Colonic mucosa (tissue), 4 donors: ENCODE measurements at regions not wholly inside any gene's neighbourhood (a gene's known extent, or its start where the extent isn't known, plus 50 kb on each side); places are given as distances from the start of the nearest gene placed in this dataset.

Experiments
- DNase-seq: peaks from one replicate; pipeline ENCODE4 v3.0.0-alpha.2; 2020
- H3K27ac ChIP-seq: fragments of 200-600 bp; one replicate; pipeline ENCODE4 v1.8.0; 2021
- H3K27me3 ChIP-seq: fragments of 200-600 bp; one replicate; pipeline ENCODE4 v1.8.0; 2021
- H3K36me3 ChIP-seq: fragments of 200-600 bp; one replicate; pipeline ENCODE4 v1.8.0; 2021
- H3K4me1 ChIP-seq: fragments of 200-600 bp; one replicate; pipeline ENCODE4 v1.8.0; 2021; ENCODE audit warnings: mild to moderate bottlenecking
- H3K4me3 ChIP-seq: fragments of 200-600 bp; one replicate; pipeline ENCODE4 v1.8.0; 2021
- H3K9ac ChIP-seq, 2 donors: one replicate each; pipeline ENCODE4 v1.7.0; 2013; ENCODE audit warnings: control low read depth in 2 of 2, low read depth in 2 of 2, low read length in 2 of 2
- H3K9me3 ChIP-seq: fragments of 200-600 bp; one replicate; pipeline ENCODE4 v1.8.0; 2021
- intact Hi-C: fragments of 100-400 bp; cut with DNase I; formaldehyde crosslinking; loops from one replicate; pipeline ENCODE4 v1.14.1; 2022
- TF ChIP-seq, protein P1 (sequence below): fragments of 200-600 bp; IDR thresholded peaks from one replicate; pipeline ENCODE4 v1.8.0; 2022; ENCODE audit warnings: antibody characterized with exemption, mild to moderate bottlenecking
- donor health status: healthy.
- donor health status: DM: no; HTN: no; CAD: no.
- donor health status: DM: no; HTN: no; CAD: no.

GRCh38 chr5:117680426-117680825 lies 1105.8 kb upstream of the SEMA6A start:
- intact Hi-C loops, result no loop called here
- Histone ChIP-seq H3K27me3 (no peaks in the 10 kb centered on the region), H3K4me1 (no peaks in the 10 kb centered on the region), H3K9me3 (no peaks in the 10 kb centered on the region), H3K9ac (no peak overlapping the region), H3K27ac (no peak overlapping the region), H3K4me3 (no peak overlapping the region), H3K36me3 (no peaks in the 10 kb centered on the region)
- no peak for DNase-seq
- TF ChIP-seq, protein P1, sequence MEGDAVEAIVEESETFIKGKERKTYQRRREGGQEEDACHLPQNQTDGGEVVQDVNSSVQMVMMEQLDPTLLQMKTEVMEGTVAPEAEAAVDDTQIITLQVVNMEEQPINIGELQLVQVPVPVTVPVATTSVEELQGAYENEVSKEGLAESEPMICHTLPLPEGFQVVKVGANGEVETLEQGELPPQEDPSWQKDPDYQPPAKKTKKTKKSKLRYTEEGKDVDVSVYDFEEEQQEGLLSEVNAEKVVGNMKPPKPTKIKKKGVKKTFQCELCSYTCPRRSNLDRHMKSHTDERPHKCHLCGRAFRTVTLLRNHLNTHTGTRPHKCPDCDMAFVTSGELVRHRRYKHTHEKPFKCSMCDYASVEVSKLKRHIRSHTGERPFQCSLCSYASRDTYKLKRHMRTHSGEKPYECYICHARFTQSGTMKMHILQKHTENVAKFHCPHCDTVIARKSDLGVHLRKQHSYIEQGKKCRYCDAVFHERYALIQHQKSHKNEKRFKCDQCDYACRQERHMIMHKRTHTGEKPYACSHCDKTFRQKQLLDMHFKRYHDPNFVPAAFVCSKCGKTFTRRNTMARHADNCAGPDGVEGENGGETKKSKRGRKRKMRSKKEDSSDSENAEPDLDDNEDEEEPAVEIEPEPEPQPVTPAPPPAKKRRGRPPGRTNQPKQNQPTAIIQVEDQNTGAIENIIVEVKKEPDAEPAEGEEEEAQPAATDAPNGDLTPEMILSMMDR, result no peak

DNA sequence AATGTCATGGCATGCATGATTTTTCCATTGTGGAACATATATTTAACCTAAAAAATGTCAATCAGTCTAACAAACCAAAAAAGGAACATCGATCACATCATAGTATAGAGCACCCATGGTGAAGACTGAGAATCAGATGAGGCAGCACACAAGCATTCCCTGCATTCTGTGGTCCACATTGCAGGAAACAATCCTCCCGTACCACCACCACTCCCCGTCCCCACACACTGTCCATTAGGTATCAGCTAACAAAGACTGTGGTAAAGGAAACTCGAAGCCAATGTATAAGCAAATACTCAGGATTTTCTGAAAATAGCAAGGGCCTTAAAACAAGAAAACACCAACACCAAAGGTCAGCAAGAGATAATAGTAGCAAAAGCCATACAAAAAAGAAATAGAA lies 1104.4 kb upstream of the SEMA6A start:
- TF ChIP-seq, protein P1, result no peak
- intact Hi-C loops, result no loop called here
- H3K27ac ChIP-seq, result no peak overlapping the region

DNA sequence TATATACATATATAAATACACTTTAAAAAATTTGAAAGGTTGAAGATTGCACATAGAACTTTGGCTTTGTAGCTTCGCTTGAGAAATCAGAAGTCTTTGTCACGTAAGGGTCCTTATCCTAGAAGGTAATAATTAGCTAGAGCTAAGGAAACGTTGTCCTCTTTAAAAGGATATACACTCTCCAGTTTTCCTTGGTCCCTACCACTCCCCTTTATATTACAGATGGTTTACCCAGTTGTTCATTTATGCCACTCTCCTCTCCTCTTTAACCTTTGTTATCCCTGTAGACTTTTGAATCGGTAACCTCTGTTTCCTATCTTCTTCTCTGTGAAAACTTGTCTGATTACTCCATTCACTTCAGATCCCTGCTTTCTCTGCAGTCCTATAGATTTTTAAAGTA lies 1101.0 kb upstream of the SEMA6A start:
- H3K9ac ChIP-seq, result no peak overlapping the region
- no peak overlapping the region for H3K27ac ChIP-seq
- no peaks in the 10 kb centered on the region for H3K4me1 ChIP-seq
- H3K4me3 ChIP-seq, result no peak overlapping the region
- no peak for DNase-seq
- intact Hi-C loops, result no loop called here
- H3K27me3 ChIP-seq, result no peaks in the 10 kb centered on the region
- TF ChIP-seq, protein P1, result no peak
- no peaks in the 10 kb centered on the region for H3K9me3 ChIP-seq
- no peaks in the 10 kb centered on the region for H3K36me3 ChIP-seq

More for the DNA sequence above, 1104.4 kb upstream of the SEMA6A start:
- Histone ChIP-seq H3K9ac (no peak overlapping the region), H3K4me1 (no peaks in the 10 kb centered on the region), H3K27me3 (no peaks in the 10 kb centered on the region), H3K4me3 (no peak overlapping the region), H3K9me3 (no peaks in the 10 kb centered on the region), H3K36me3 (no peaks in the 10 kb centered on the region)
- no peak for DNase-seq

DNA sequence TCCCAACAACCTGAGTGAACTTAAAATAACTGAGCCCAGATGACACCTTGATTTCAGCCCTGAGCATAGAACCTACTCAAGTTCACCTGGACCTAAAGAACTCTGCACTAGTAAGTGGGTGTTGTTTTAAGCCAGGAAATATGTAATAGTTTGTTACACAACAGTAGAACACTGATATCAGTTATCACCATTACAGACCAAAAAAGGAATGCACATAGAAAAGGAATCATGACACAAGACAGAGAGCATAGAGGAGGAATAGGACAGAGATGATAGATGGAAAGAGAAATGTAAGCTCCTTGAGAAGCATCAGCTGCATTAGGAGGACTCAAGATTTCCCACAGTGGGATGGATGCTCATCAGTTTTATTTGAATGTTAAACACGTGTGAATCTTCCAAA lies 1096.9 kb upstream of the SEMA6A start:
- DNase-seq, result no peak
- intact Hi-C loops, result no loop called here

GRCh38 chr5:117667105-117667504 lies 1092.5 kb upstream of the SEMA6A start:
- no peak overlapping the region for H3K4me3 ChIP-seq
- H3K27ac ChIP-seq, result no peak overlapping the region
- no peak for DNase-seq
- H3K36me3 ChIP-seq, result no peaks in the 10 kb centered on the region
- H3K9me3 ChIP-seq, result no peaks in the 10 kb centered on the region
- TF ChIP-seq, protein P1, result no peak
- H3K27me3 ChIP-seq, result no peaks in the 10 kb centered on the region
- no peak overlapping the region for H3K9ac ChIP-seq
- H3K4me1 ChIP-seq, result no peaks in the 10 kb centered on the region
- intact Hi-C loops, result no loop called here

More for the DNA sequence above, 1096.9 kb upstream of the SEMA6A start:
- H3K9me3 ChIP-seq, result no peaks in the 10 kb centered on the region
- TF ChIP-seq, protein P1, result no peak
- H3K27me3 ChIP-seq, result no peaks in the 10 kb centered on the region
- H3K9ac ChIP-seq, result no peak overlapping the region
- H3K27ac ChIP-seq, result no peak overlapping the region
- no peaks in the 10 kb centered on the region for H3K36me3 ChIP-seq
- H3K4me3 ChIP-seq, result no peak overlapping the region
- no peaks in the 10 kb centered on the region for H3K4me1 ChIP-seq

DNA sequence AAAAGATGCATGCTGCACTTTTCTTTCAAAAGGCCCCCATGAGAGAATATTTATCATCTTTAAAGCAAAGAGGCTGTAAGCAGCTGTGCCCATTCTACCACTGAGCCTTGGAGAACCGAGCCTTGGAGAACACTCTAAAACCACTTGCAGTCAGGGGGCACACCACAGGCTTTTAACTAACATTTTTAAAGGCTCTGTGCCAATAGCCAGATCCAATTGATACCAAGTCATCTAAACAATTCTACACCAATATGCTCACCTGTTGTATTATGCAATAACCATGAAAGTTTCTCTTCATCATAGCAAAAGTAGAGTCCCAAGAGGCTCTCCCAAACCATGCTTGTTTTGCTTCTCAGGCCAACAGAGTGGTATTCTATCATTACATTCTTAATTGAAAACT lies 1090.5 kb upstream of the SEMA6A start:
- no peaks in the 10 kb centered on the region for H3K27me3 ChIP-seq
- no peaks in the 10 kb centered on the region for H3K36me3 ChIP-seq
- H3K4me3 ChIP-seq, result no peak overlapping the region
- H3K4me1 ChIP-seq, result no peaks in the 10 kb centered on the region
- no peak overlapping the region for H3K27ac ChIP-seq
- intact Hi-C loops, result no loop called here
- no peaks in the 10 kb centered on the region for H3K9me3 ChIP-seq
- no peak for DNase-seq
- TF ChIP-seq, protein P1, result no peak
- H3K9ac ChIP-seq, result no peak overlapping the region
